Smooth muscle cell (in vitro differentiated cells): ENCODE measurements at regions not wholly inside any gene's neighbourhood (a gene's known extent, or its start where the extent isn't known, plus 50 kb on each side); places are given as distances from the start of the nearest gene placed in this dataset.

Source experiments
- DNase-seq: peaks from one replicate; lab custom pipeline; 2025; ENCODE audit not compliant: unreplicated experiment; lab: John Stamatoyannopoulos, UW
- H2AFZ ChIP-seq: fragments of 200-600 bp; sonication (generic); 2 replicates; pipeline ENCODE4 v1.6.0; 2016; ENCODE audit warnings: antibody characterized with exemption, low read depth, mild to moderate bottlenecking
- H3F3A ChIP-seq: fragments of 200-600 bp; sonication (generic); 2 replicates; pipeline ENCODE4 v1.6.0; 2017; ENCODE audit warnings: antibody characterized with exemption, low read depth
- H3K27ac ChIP-seq: fragments of 200-600 bp; sonication (generic); 2 replicates; pipeline ENCODE4 v1.5.1; 2016; ENCODE audit warnings: low read depth, mild to moderate bottlenecking
- H3K27me3 ChIP-seq: fragments of 200-600 bp; sonication (generic); 2 replicates; pipeline ENCODE4 v1.6.1; 2016; ENCODE audit warnings: low read depth, mild to moderate bottlenecking
- H3K36me3 ChIP-seq: fragments of 200-600 bp; sonication (generic); 2 replicates; pipeline ENCODE4 v1.5.1; 2016; ENCODE audit warnings: low read depth
- H3K4me1 ChIP-seq: fragments of 200-600 bp; sonication (generic); 2 replicates; pipeline ENCODE4 v1.5.1; 2016; ENCODE audit warnings: low read depth
- H3K4me2 ChIP-seq: fragments of 200-600 bp; sonication (generic); 2 replicates; pipeline ENCODE4 v1.6.0; 2016; ENCODE audit warnings: mild to moderate bottlenecking
- H3K4me3 ChIP-seq: fragments of 200-600 bp; sonication (generic); 2 replicates; pipeline ENCODE4 v1.5.1; 2016; ENCODE audit warnings: mild to moderate bottlenecking
- H3K79me2 ChIP-seq: fragments of 200-600 bp; sonication (generic); 2 replicates; pipeline ENCODE4 v1.6.0; 2016; ENCODE audit warnings: low read depth, mild to moderate bottlenecking
- H3K9ac ChIP-seq: fragments of 200-600 bp; sonication (generic); 2 replicates; pipeline ENCODE4 v1.6.0; 2016; ENCODE audit warnings: low read depth
- H3K9me3 ChIP-seq: fragments of 200-600 bp; sonication (generic); replicated peaks from 2 replicates; pipeline ENCODE4 v1.5.1; 2016; ENCODE audit warnings: low read depth
- H4K20me1 ChIP-seq: fragments of 200-600 bp; sonication (generic); 2 replicates; pipeline ENCODE4 v1.6.0; 2016; ENCODE audit warnings: low read depth
- CTCF ChIP-seq: fragments of 200-600 bp; sonication (generic); IDR thresholded peaks from 2 replicates; pipeline ENCODE4 v1.5.1; 2017; ENCODE audit warnings: borderline replicate concordance, mild to moderate bottlenecking, antibody characterized with exemption; ENCODE audit not compliant: insufficient read depth, poor library complexity, severe bottlenecking
- WGBS: methylation state at CpG from one replicate; pipeline ENCODE4 v1.1.7; 2016; ENCODE audit warnings: low lambda C conversion rate; 5-methylcytosine and 5-hydroxymethylcytosine counted together

GRCh38 chr5:52334367-52334766 lies 453.3 kb upstream of the ITGA1 start:
- H3K9me3 ChIP-seq: no peaks in the 10 kb centered on the region
- no peaks in the 10 kb centered on the region for H4K20me1 ChIP-seq
- no peak for DNase-seq
- H3K4me3 ChIP-seq: no peak overlapping the region
- H3K4me1 ChIP-seq: peaks cover 17% of the 10 kb centered on the region
- H3K4me2 ChIP-seq: no peak overlapping the region
- H3F3A ChIP-seq: no peaks in the 10 kb centered on the region
- peak overlapping the region; percentile 18 for H2AFZ ChIP-seq
- H3K36me3 ChIP-seq: no peaks in the 10 kb centered on the region
- no peak for TF ChIP-seq CTCF
- no peak overlapping the region for H3K27ac ChIP-seq
- WGBS: 2% methylated on average over 5 of the region's 5 CpGs
- H3K9ac ChIP-seq: no peak overlapping the region
- no peaks in the 10 kb centered on the region for H3K27me3 ChIP-seq
- no peaks in the 10 kb centered on the region for H3K79me2 ChIP-seq

- H3K9me3 ChIP-seq: no peaks in the 10 kb centered on the region
- no peaks in the 10 kb centered on the region for H3K79me2 ChIP-seq
- H3F3A ChIP-seq: no peaks in the 10 kb centered on the region
- no peak overlapping the region for H3K4me2 ChIP-seq
- DNase-seq: no peak
- WGBS: 96% methylated on average over 3 of the region's 3 CpGs
- no peak overlapping the region for H2AFZ ChIP-seq
- no peak overlapping the region for H3K27ac ChIP-seq
- no peak overlapping the region for H3K9ac ChIP-seq
- H4K20me1 ChIP-seq: no peaks in the 10 kb centered on the region
- H3K4me1 ChIP-seq: peaks cover 8% of the 10 kb centered on the region
- H3K4me3 ChIP-seq: no peak overlapping the region
- no peaks in the 10 kb centered on the region for H3K36me3 ChIP-seq
- no peaks in the 10 kb centered on the region for H3K27me3 ChIP-seq
- TF ChIP-seq CTCF: no peak
Measured at GRCh38 chr5:52339285-52339684, 448.4 kb upstream of the ITGA1 start.

GRCh38 chr5:52342361-52342760 lies 445.4 kb upstream of the ITGA1 start:
- TF ChIP-seq CTCF: no peak
- H3K27ac ChIP-seq: no peak overlapping the region
- H3K9me3 ChIP-seq: no peaks in the 10 kb centered on the region
- no peak overlapping the region for H2AFZ ChIP-seq
- H3K36me3 ChIP-seq: no peaks in the 10 kb centered on the region
- no peaks in the 10 kb centered on the region for H4K20me1 ChIP-seq
- H3K27me3 ChIP-seq: no peaks in the 10 kb centered on the region
- no peaks in the 10 kb centered on the region for H3K79me2 ChIP-seq
- H3K4me3 ChIP-seq: no peak overlapping the region
- no peaks in the 10 kb centered on the region for H3K4me1 ChIP-seq
- H3K4me2 ChIP-seq: no peak overlapping the region
- no peak for DNase-seq
- H3K9ac ChIP-seq: no peak overlapping the region
- H3F3A ChIP-seq: no peaks in the 10 kb centered on the region

- no peaks in the 10 kb centered on the region for H4K20me1 ChIP-seq
- no peaks in the 10 kb centered on the region for H3K36me3 ChIP-seq
- H3K4me2 ChIP-seq: no peak overlapping the region
- WGBS: 36% methylated on average over 3 of the region's 3 CpGs
- H2AFZ ChIP-seq: no peak overlapping the region
- H3K27ac ChIP-seq: no peak overlapping the region
- TF ChIP-seq CTCF: peak; percentile 57
- no peak for DNase-seq
- H3K4me3 ChIP-seq: no peak overlapping the region
- H3F3A ChIP-seq: no peaks in the 10 kb centered on the region
- H3K79me2 ChIP-seq: no peaks in the 10 kb centered on the region
- no peaks in the 10 kb centered on the region for H3K4me1 ChIP-seq
- no peaks in the 10 kb centered on the region for H3K9me3 ChIP-seq
- no peaks in the 10 kb centered on the region for H3K27me3 ChIP-seq
- no peak overlapping the region for H3K9ac ChIP-seq
Measured at GRCh38 chr5:52356311-52356918, 431.3 kb upstream of the ITGA1 start.
